Prostate gland (tissue), 2 donors: ENCODE measurements at regions not wholly inside any gene's neighbourhood (a gene's known extent, or its start where the extent isn't known, plus 50 kb on each side); places are given as distances from the start of the nearest gene placed in this dataset.

Experiments
- POLR2A ChIP-seq: fragments of 450-650 bp; IDR thresholded peaks from one replicate; pipeline ENCODE4 v1.6.1; 2016; ENCODE audit warnings: antibody characterized with exemption, mild to moderate bottlenecking
- POLR2AphosphoS5 ChIP-seq: sonication (generic); formaldehyde crosslinking; IDR thresholded peaks from one replicate; pipeline ENCODE4 v1.6.1; 2017; ENCODE audit warnings: antibody characterized with exemption
- TF ChIP-seq, protein P1 (sequence below), 4 experiments: fragments of 200-600 bp in 2 of 4; fragments of 450-650 bp in 2 of 4; sonication (generic) in 2 of 4; IDR thresholded peaks; 1 replicate in 3 of 4; 2 replicates in 1 of 4; pipeline ENCODE4 v1.5.1; 2016 to 2019; ENCODE audit warnings: antibody characterized with exemption in 4 of 4, mild to moderate bottlenecking in 2 of 4, moderate library complexity in 2 of 4

DNA sequence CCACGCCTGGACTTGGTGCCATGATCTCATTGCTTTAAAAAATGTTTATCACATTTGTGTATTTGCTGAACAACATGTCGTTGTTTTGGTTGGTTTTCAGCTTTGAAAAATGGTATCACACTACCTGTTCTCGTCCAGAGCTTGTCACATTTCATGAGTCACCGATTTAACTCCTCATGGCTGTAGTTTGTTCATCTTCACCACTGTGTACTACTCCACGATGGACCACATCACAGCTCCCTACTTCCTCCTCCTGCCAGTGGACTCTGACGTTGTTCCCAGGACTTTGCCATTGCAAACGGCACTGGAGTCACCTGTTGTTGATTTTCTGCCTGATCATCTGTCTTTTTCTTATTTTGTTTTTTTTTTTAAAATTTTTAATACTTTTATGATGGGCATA lies 157.7 kb downstream of the ERMARD start:
- TF ChIP-seq, protein P1, sequence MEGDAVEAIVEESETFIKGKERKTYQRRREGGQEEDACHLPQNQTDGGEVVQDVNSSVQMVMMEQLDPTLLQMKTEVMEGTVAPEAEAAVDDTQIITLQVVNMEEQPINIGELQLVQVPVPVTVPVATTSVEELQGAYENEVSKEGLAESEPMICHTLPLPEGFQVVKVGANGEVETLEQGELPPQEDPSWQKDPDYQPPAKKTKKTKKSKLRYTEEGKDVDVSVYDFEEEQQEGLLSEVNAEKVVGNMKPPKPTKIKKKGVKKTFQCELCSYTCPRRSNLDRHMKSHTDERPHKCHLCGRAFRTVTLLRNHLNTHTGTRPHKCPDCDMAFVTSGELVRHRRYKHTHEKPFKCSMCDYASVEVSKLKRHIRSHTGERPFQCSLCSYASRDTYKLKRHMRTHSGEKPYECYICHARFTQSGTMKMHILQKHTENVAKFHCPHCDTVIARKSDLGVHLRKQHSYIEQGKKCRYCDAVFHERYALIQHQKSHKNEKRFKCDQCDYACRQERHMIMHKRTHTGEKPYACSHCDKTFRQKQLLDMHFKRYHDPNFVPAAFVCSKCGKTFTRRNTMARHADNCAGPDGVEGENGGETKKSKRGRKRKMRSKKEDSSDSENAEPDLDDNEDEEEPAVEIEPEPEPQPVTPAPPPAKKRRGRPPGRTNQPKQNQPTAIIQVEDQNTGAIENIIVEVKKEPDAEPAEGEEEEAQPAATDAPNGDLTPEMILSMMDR (IDR thresholded peaks at IDR 0.05) = no peak
- no peak for TF ChIP-seq POLR2AphosphoS5
- no peak for TF ChIP-seq POLR2A
